GM19452 (cell line): ENCODE measurements at regions not wholly inside any gene's neighbourhood (a gene's known extent, or its start where the extent isn't known, plus 50 kb on each side); places are given as distances from the start of the nearest gene placed in this dataset.

Experiments
- ATAC-seq: cut with Tn5 transposase; IDR thresholded peaks from one replicate; pipeline ENCODE4 v1.9.1; 2021; ENCODE audit not compliant: unreplicated experiment

DNA sequence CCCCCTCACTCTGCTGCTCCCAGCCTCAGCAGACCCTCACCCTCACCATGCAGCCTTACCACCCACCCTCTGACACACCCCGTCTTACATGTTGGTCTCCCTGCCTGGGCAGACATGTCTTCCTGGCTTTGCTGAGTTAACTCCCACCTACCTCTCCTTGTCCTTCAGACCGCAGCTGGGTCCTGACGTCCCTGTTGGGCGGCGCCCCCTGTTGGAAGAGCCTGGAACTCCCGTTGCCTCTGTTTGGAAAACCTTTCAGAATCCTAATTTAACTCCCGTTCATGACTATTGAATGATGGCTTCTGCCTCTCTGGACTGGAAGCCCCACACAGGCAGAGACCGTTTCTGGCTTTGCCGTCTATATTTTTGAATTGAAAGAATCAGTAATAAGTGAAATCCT, 245.1 kb downstream of the MYLK4 start:
- ATAC-seq: no peak

GRCh38 chr6:2504495-2505064, 246.1 kb downstream of the MYLK4 start:
- no peak for ATAC-seq

DNA sequence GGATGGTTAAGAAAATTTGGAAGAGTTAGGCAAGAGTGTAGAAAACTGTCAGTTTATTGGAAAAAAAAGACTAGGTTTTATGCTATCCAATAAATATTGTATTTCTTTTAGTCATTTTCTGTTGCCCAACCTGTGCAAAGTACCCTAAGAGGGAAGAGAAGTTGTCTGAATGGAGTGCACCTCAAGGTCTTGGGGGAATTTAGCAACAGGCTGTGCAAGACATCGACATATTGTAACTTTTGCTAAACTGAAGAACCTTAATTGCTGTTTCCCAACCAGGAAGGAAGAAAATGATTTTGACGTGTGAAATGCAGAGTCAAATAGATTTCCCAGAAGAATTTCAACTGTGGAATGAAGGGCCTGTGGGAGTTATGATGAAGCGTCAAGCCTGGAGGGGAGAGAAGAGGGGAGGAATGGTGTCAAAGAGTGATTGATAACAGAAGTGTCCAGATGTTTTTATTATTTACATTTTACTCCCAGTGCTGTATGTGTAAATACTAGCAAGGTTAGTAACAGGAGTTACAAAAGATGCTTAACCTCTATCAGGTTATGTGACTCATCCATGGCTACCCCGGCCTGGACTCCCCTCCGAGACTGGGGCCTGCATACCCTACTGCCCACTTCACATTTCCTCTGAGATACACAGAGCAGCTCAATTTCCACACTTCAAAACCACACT, 246.8 kb downstream of the MYLK4 start:
- ATAC-seq: no peak

DNA sequence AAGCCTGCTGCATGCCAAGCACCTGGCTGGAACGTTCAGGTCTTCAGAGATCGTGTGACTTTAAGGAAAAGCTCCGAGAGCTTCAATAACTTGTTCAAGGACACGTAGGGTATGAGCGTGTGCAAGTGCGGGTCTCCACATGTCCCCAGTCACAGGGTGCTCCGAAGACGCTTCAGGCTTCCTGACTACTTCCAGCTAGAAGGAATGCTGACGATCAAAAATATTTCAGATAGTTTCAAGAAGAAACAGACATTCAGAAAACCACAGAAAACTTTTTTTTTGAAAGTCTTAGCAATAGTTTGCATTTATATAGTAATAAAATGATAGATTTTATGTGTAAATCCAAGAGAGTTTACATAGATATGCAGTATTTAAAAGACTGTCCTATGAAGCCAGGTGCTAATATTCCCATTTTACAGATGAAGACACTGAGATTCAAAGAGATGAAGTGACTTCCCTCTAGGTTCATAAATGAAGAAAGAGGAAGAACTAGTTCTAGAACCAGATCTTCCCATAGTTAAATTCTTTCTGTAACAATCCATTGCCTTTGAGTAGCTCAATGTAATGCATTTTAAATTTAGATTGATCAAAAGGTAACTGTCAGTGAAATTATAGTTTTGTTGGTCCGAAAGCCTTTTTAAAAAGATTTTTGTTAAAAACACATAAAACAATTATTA, 247.6 kb downstream of the MYLK4 start:
- ATAC-seq: no peak

GRCh38 chr6:2502096-2502997, 248.4 kb downstream of the MYLK4 start:
- no peak for ATAC-seq

GRCh38 chr6:2497922-2498623, 252.6 kb downstream of the MYLK4 start:
- ATAC-seq: no peak

DNA sequence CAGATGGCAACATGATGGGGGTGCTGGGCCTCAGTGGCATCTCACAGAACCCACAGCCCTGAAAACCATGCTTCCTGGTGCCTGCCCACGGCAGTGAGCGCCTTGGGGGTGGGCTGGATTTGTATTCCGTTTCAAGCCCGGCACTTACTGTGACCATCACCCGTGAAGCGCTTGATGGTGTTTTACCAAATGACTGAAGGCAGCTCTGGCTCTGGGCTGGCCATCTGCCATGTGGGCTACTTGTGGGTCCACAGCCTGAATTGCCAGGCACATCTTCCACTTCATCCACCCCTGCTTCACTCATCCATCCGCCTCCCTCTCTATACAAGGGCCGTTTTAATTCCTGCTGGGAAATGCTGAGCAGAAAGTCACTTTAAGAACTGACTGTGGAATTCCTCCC, 250.9 kb upstream of the GMDS start:
- no peak for ATAC-seq

- no peak for ATAC-seq
These were observed 247.5 kb upstream of the GMDS start for GRCh38 chr6:2492686-2493523.

GRCh38 chr6:2491137-2491536, 245.7 kb upstream of the GMDS start:
- ATAC-seq: no peak

GRCh38 chr6:2488578-2488977, 243.2 kb upstream of the GMDS start:
- no peak for ATAC-seq

- ATAC-seq: no peak
These were observed 239.7 kb upstream of the GMDS start for GRCh38 chr6:2485116-2485515.

GRCh38 chr6:2482773-2483172, 237.4 kb upstream of the GMDS start:
- ATAC-seq: no peak

DNA sequence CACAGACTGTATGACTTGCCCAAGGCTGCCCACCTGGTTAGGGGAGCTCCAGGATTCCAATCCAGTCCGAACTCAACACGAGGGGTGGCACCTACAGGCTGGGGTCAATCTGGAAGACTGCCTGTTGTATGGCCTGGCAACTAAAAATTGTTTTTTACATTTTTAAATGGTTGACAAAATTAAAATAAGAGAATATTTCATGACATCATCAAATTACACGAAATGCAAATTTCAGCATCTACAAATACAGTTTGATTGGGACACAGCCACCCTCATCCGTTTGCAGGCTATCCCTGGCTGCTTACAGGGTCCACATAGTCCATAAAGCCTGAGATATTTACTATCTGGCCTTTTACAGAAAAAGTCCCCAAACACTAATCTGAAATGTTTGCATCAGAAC, 235.9 kb upstream of the GMDS start:
- no peak for ATAC-seq

DNA sequence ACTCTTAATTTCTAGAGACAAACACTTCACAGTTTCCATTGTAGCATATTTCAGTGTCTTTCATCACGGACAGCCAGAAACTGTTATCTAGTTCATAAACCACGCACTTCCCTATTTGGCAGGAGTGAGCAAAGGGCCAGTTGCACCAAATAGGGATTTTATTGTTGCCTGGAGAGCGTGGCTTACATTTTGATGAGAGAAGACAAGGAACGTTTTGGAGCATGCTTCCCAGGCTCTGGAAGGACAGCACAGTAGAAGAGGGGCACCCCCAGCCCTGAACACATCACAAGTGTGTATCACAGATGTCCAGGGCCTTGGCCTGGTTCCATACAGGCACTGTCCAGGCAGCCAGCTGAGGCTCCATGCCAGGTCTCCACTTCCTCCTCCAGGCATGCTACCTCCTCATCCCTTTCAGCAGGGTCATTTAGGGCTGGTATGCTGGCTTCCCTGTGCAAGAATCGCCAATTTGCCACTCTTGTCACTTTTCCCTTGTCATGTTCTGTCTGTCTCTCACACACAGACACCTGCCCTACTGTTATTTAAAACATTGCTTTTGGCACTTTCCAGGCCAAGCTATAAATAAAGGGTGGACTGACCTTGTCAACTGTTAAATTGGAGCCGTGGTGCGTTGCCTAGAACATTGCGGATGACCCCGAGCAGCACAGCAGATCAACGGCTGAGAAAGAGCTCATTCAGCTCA, 235.0 kb upstream of the GMDS start:
- no peak for ATAC-seq

GRCh38 chr6:2478200-2478599, 232.8 kb upstream of the GMDS start:
- ATAC-seq: no peak

- ATAC-seq: no peak
These were observed 232.3 kb upstream of the GMDS start for GRCh38 chr6:2477666-2478065.

GRCh38 chr6:2477250-2477649, 231.8 kb upstream of the GMDS start:
- no peak for ATAC-seq

DNA sequence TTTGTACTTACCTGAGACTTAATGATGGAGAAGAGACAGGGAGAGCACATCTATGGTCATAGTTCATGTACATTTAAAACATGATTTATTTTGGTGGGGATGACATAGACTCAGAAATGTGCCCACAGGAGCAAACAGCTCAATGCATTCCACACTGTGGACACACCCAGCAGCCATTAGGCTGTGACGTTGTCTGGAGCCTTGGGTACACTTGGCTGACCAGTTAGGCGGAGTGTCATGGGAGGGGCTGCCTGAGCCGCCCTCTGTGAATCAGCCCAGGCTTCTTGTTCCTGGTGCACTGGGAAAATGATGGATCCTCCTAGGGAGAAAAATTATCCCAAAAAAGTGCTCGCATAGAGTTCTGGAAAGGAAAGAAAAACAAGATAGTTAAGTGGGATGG, 231.0 kb upstream of the GMDS start:
- no peak for ATAC-seq

DNA sequence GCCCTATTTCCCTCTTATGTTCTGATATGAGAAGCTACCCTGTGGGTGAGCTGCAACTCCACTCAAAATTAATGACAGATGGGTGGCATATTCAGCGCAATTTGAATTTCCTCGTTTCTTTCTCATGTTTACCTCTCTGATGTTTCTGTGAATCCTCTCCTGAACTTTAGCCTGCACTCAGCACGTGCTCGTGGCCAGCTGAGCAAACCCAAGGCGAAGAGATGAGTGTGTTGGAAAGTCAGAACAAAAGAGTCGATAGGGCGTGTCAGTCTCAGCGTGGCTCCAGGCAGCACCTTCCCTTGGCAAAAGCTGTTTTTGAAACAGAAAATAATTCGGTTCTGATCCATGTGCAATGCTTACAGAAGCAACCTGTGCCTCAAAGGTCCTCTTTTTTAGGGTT, 226.1 kb upstream of the GMDS start:
- no peak for ATAC-seq
